ENCODE measurements at regions not wholly inside any gene's neighbourhood (a gene's known extent, or its start where the extent isn't known, plus 50 kb on each side); places are given as distances from the start of the nearest gene placed in this dataset.

- peak; percentile 0 for DNase-seq
Observed at GRCh38 chr15:37880009-37880834, 54.2 kb upstream of the TMCO5A start.

- DNase-seq, result no peak
Observed at GRCh38 chr15:37880835-37881153, 53.6 kb upstream of the TMCO5A start.

- DNase-seq, result no peak
Observed at GRCh38 chr15:37881237-37882013, 53.0 kb upstream of the TMCO5A start.

- no peak for DNase-seq
Observed at GRCh38 chr15:37882640-37883039, 51.8 kb upstream of the TMCO5A start.
